ENCODE measurements at regions not wholly inside any gene's neighbourhood (a gene's known extent, or its start where the extent isn't known, plus 50 kb on each side); places are given as distances from the start of the nearest gene placed in this dataset.

DNA sequence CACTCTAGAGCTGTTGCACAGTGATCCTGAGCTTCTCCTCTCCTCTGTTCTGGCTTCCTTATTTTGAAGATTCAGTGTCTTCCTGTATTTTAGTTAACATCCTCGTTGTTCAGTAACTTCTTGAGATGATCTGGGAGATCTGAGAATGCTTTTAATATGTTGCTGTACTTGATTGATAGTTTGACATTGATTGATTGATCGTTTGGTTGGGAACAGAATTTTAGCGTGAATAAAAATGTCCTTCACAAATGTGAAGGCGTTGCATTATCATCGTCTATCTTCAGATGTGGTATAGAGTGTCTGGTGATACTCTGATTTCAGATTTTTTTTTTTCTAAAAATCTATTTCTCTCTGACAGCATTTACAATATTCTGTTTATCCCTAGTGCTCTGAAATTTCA is 80.1 kb upstream of the KLF12 start:
- no peak for DNase-seq (ENCODE audit: low read depth in 1 of 2, low spot score in 1 of 2)

DNA sequence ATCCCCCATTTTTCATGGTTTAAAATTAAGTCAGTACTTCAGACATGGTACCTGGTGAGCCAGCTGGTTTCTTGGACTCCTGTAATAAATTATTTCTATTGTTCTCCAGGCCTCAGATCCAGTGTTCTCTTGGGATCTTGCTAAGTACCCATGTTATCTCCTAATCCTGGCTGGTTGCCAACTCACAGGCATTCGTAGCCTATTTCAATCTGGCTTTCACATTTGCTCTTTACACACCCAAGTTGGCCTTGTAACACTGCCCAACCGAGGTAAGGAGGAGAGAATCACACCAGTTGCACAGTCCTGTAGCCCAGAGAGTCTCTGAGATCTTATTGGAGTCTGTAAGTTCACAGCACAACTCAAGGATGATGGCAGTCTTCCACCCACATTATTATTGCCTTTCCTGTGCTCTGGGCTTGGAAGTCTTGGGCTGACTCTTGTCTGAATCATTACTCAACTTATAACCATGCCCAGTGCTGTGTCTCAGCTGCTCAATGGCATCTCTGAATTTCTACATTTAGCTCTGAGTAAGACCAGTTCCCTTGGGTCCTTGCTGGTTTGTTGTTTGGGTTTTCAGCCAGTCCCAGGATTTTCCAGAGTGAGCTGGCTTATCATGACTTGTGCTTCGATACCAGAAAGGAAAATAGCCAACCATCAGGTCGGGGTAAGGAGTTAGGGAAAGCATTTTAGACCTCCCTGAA is 76.6 kb upstream of the KLF12 start:
- DNase-seq (ENCODE audit: low read depth in 1 of 2, low spot score in 1 of 2) = no peak

DNA sequence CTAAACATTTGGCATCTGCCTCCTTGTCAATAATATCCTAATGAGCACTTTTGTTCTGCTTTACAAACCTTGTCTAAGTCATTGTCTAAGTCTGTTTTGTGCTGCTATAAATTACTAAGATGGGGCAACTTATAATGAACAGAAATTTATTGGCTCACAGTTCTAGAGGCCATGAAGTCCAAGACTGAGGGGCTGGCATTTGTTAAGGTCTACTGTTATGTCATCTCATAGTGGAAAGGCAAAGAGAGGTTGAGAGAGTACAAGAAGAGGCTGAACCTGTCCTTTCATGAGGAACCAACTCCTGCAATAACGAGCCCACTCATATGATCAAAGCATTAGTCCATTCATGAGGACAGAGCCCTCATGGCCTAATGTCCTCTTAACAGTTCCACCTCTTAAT is 72.7 kb upstream of the KLF12 start:
- no peak for DNase-seq (ENCODE audit: low read depth in 1 of 2, low spot score in 1 of 2)

DNA sequence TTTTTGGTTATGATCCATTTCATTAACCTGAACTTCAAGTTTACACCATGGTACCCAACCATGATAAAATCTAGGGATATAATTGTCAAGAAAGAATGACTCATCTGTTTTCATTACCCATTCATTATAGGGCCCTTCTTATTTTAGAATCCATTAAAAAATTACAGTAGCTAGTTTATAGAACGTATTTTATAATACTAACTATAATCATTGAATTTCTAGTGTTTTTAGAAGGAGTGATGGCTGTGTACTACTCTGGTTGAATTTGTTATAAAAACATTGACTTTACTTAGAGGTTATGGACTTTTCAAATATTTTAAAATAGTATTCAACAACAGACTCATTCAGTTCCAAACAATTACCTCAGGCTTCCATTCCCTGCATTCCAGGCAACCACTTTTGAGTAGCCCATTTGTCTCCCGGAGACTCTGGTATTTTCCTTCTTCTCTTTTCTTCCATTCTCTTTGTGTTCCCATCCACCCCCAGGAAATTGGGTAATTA is 71.9 kb upstream of the KLF12 start:
- no peak for DNase-seq (ENCODE audit: low read depth in 1 of 2, low spot score in 1 of 2)

DNA sequence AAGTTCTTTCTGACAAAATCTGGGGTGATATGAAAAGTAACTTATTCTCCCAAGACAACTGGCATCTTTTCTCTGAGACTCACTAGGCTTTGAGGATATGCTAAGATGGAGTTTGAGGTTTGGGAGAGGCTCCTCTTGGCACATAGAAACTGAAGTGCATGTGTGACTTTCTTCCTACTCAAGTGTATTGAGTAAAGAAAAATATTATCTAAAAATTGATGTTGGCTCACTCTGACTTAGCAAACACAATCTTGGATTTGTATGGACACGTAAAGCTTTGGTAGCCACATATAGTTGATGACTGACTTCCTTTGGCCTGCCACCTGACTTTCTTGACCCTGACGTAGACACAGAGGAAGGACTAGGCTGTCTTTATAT is 71.1 kb upstream of the KLF12 start:
- no peak for DNase-seq (ENCODE audit: low read depth in 1 of 2, low spot score in 1 of 2)

DNA sequence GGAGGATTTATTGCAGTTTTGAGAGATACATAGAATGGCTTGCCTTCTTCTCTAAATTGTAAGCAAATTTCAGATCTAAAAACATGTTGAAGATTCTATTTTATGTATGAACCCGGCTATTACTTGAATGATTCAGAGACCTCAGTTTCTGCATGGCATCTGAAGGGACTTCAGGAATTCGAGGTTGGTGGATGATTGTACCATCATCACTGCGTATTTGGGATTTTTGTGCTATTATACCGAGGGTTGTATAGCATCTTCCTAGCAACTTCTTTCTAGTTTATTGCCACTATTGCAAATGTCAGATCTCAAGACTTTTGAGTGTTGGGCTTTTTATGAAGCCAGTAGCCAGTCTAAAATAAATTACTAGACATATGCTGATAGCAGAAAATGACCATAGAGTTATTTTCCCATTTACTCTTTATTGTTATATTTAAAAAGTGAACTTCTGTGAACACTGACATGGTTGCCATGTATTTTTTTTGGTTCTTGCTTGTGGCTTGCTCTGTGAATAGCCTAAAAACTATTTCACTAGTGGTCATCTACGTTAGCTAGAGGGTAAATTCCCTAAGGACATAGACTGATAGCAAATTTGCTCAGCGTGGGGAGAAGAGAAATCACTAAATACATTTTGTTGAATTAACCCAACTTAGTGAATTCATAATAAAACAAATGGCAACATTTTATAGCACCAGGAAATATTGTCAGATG is 70.6 kb upstream of the KLF12 start:
- no peak for DNase-seq (ENCODE audit: low read depth in 1 of 2, low spot score in 1 of 2)

DNA sequence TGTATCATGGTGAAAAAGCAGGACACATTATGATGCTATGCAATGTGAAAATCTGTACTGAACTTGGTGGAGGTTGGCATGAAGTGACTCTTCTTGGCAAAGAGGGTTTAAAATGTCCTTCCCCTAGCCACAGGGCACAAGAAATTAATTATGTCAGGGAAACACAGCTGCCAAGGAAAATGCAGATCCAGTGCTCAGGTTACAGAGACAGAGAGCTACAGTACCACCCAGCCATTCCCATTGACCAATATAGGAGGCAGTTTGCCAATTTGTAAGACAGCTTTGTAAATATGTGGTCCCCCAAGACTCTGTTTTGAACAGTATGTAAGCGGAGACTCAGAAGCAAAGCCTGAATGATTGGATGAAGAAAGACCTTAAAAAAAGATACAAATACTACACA is 69.4 kb upstream of the KLF12 start:
- no peak for DNase-seq (ENCODE audit: low read depth in 1 of 2, low spot score in 1 of 2)

DNA sequence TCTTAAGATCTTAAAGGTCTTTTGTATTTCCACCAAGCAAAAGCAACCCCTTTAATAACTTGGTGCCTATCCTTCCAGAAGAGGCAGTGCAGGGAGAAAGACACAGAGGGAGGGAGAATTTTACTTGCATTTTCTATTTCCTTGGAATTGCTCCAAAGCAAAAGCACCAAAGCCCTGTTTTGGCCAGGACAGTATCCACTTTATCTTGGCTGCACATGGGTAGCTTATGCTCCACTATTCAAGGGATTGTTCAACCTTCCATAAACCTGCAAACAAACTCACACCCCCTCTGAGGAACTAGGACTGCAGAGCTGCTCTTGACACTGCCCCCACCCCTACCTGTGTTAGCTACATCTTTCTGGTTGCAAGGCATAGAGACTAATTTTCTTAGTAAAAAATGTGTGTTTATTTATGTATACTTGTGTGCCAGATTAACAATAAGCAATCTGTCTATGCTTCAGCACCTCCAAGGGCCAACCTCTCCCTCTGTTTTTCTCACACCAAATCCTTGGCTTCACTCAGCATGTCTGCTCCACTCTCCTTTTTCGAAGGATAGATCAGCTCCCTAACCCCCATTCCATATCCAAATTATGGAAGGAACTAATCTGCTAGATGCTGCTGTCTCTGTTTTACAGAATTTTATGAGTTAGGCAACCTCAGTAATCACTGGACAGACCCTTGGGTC is 68.1 kb upstream of the KLF12 start:
- DNase-seq (ENCODE audit: low read depth in 1 of 2, low spot score in 1 of 2) = no peak

DNA sequence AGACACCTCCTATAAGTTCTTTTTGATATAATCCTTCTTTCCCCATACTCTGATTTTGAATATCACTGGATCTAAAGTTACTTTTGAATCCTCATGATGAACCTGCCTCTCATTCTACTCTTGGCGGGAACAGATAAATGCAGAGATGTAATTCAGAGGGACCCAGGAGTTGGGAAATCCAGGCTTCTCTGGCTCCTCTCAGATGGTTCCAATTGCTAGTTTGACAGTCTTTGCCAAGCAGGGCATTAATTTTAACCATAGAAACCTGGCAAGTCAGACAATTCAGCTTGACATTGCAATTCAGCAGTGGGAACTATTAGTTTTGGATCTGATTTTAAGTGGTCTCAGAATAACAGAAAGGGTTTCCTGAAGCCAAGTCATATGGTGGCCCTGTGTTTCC is 67.3 kb upstream of the KLF12 start:
- no peak for DNase-seq (ENCODE audit: low read depth in 1 of 2, low spot score in 1 of 2)

DNA sequence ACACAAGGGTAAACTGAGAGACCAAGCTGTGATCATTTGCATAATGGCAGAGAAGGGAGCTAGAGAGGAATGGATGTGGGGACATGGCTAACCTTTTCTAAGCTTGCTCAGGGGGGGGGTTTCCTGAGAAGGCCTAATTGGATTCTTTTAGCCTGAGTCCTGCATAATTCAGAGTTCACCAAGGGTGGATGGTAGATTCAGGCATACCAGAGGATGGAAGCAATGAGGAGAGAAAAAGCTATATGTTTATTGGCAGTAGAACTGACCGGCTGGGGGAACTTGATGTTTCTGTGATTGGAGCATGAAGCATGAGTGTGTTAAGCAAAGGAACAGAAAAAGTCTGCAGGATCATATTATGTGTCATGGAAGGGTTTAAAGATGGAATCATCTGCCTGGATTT is 65.9 kb upstream of the KLF12 start:
- DNase-seq (ENCODE audit: low read depth in 1 of 2, low spot score in 1 of 2) = no peak

DNA sequence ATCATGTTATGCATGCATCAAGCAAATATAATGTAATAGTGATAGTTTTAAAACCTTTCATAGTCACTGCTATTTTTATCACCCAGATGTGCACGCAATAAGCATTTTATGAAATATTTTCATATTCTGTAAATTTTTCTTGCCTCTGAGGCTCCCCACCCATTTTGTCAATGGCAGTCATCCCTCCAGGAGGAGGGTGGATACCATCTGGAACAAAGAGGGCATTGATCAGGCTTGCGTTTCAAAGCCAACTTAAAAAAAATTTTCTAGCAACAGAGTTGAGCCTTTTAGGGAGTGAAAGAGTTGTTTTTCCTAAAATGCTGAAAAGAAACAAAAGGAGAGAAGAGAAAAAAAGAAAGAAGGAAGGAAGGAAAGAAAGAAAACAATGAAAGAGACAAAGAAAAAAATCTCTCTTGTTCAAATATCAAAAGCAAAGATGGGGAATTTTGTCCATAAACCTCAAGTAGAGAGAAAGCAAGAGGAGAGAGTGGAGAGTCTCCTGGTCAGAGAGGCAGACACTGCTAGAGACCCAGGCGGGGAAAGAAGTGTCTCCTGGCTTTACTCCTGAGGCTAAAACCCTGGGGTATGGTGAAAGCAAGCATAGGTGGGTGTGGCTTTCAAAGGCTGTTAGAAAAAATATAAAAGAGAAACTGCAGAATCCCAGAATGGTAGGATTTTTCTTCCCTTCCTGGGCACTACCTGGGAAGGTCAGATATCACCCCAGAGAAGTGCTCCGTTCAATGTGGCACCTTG is 63.6 kb upstream of the KLF12 start:
- no peak for DNase-seq (ENCODE audit: low read depth in 1 of 2, low spot score in 1 of 2)

DNA sequence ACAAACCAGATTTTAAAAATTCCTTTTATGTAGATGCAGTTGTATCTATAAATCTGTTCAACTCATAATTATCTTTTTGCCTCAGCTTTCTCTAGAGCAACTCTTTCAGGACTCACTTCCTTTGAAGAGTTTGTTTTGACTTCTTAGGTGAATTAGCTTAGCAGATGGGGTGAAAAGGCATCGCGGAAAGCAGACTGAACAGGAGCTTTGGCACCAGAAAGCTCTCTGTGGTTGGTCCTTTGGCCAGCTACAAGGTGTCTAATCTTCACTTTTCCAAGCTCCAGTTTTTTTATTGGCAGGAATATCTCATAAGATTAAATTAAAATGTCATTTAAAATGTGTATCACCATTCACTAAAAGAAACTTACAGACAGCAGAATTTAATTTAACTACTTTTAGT is 60.6 kb upstream of the KLF12 start:
- DNase-seq (ENCODE audit: low read depth in 1 of 2, low spot score in 1 of 2) = no peak

DNA sequence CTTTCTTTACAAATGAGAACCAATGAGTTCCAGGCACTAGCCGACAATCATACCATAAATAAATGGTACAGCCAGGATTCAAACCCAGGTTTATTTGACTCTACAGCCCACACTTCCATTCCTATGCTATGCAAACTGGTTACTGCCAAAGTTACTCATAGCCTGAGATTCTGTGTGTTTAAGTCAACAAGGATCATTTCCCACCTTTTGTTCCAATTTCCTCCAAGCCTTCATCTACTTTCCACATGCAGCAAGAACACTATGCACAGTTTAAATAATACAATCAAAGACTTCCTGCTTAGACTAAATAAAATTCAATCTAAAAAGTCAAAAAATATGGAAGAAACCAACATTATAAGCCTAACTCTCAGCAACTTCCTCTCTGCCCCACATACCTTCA is 59.2 kb upstream of the KLF12 start:
- no peak for DNase-seq (ENCODE audit: low read depth in 1 of 2, low spot score in 1 of 2)

DNA sequence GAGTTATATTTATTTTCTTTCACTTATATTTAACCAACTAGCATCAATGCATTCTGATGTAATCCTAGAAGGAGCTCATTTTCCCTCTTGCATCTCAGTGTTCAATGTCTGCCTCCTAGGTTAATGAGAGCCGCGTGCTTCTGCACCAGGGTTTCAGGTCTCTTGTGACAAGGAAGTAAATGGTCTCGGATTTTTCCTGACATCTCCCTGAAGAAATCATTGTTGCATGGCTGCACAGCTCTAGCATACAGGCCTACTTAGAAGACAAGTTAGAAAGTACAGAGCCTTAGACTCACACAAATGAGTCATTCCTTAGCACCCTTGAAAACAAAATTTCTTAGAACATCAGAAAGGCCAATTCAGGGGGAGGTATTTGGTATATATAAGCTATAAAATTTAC is 57.2 kb upstream of the KLF12 start:
- DNase-seq (ENCODE audit: low read depth in 1 of 2, low spot score in 1 of 2) = no peak

DNA sequence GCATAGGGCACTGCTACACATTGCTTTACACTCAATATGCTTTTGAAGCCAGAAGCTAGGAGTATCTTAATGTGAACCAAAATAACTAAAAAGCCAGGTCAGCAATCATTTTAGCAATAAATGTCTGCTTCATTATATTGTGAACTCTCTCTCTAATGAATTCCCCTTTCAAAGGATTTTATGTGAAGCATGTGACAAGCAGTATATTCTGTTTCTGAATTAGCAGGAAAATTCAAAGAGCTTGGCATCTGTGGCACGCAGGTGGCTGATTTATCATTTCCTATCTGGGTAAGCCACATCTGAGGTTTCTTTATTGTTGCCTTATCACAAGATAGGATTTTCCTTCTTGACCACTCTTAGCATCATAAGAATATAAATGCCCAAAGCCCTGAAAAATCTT is 56.8 kb upstream of the KLF12 start:
- DNase-seq (ENCODE audit: low read depth in 1 of 2, low spot score in 1 of 2) = no peak

DNA sequence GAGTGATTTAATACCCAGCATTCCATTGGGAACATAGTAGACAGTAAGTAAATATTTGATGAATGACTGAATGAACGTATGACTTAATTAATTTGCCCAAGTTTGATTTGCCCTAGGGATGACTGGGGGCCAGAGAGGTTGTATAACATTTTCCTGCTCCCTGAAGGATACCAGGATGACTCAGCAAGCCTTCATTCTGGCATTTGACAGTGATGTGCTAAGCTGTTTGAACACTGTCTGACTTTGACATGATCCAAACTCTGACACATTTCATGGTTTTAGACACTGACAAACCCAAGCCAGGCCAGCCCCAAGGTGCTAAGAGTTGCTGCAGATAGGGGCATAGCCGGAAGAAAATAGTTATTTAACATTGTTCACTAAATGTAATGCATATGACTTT is 53.4 kb upstream of the KLF12 start:
- no peak for DNase-seq (ENCODE audit: low read depth in 1 of 2, low spot score in 1 of 2)

DNA sequence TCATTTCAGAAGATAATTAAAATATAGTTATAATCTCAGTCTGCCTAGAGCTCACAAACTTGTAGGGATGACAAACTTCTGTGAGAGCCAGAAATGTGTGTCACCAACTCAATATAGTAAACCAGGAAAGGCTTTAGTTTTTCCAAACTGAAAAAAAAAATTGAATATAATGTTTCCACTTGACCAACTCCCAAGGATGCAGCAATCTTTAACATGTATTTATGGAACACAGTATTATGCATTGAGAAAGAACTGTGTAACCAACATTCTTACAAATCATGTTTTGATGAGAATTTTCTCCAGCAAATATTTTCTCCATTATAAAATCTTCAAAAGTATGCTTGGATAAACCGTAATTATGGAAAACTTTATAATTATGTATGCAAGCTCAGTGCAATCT is 50.1 kb upstream of the KLF12 start:
- DNase-seq (ENCODE audit: low read depth in 1 of 2, low spot score in 1 of 2) = no peak

Data from activated CD4-positive, alpha-beta T cell treated with anti-CD3 and anti-CD28 coated beads, Interleukin-2, amount 50 U/mL, for 24 hours (primary cell).